ENCODE measurements at regions not wholly inside any gene's neighbourhood (a gene's known extent, or its start where the extent isn't known, plus 50 kb on each side); places are given as distances from the start of the nearest gene placed in this dataset.

DNA sequence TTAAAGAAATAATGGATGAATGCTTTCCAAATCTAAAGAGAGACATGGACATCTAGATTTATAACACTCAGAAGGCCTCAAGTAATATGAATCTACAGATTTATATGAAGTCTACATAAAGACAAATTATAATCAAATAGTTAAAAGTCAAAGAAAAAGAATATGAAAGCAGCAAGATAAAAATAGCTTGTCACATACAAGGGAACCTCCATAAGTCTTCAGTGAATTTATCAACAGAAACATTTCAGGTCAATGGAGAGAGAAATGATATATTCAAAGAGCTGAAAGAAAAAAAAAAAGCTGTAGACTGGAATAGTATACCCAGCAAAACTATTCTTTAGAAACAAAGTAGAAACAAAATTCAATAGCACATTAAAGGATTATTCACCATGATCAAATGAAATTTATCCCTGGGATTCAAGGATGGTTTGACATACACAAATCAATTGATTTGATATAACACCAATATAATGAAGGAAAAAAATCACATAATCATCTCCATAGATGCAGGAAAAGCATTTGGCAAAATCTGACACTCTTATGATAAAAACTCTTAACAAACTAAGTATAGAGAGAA is 346.6 kb upstream of the PABPC4L start:
- TF ChIP-seq FOXK2 (IDR thresholded peaks at IDR 0.05) (no peak), L3MBTL2 (conservative IDR thresholded peaks at IDR 0.05) (no peak)
